ENCODE measurements at regions not wholly inside any gene's neighbourhood (a gene's known extent, or its start where the extent isn't known, plus 50 kb on each side); places are given as distances from the start of the nearest gene placed in this dataset.

DNA sequence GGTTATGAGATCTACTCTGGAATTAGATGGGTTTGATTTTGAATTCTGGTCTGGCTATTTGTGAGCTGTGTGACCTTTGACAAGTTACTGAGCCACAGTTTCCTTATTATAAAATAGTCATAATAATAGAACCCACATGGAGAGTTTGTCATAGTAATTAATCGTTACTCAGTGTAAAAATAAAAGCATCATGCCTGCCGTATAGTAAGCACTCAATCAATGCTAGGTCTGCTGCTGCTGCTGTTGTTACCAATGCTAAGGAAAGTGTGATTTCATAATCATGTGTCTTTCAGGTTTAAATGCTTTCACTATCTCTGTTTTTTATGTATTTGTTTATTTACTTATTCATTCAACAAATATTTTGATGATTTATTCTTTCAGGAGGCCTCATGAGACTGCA, 539.9 kb upstream of the SEL1L start:
- TF ChIP-seq POLR2A (IDR thresholded peaks at IDR 0.05) (no peak), EP300 (IDR thresholded peaks at IDR 0.05) (no peak)
- TF ChIP-seq, protein P1, sequence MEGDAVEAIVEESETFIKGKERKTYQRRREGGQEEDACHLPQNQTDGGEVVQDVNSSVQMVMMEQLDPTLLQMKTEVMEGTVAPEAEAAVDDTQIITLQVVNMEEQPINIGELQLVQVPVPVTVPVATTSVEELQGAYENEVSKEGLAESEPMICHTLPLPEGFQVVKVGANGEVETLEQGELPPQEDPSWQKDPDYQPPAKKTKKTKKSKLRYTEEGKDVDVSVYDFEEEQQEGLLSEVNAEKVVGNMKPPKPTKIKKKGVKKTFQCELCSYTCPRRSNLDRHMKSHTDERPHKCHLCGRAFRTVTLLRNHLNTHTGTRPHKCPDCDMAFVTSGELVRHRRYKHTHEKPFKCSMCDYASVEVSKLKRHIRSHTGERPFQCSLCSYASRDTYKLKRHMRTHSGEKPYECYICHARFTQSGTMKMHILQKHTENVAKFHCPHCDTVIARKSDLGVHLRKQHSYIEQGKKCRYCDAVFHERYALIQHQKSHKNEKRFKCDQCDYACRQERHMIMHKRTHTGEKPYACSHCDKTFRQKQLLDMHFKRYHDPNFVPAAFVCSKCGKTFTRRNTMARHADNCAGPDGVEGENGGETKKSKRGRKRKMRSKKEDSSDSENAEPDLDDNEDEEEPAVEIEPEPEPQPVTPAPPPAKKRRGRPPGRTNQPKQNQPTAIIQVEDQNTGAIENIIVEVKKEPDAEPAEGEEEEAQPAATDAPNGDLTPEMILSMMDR (IDR thresholded peaks at IDR 0.05): no peak
- intact Hi-C loops (cut with DNase I): no loop called here
- 73 to 77% (median 76%) methylated on average over 2 of the region's 2 CpGs for WGBS, 3 donors
- H3K4me1 ChIP-seq (ENCODE audit: insufficient read depth): no peaks in the 10 kb centered on the region
- no peak overlapping the region for H3K27ac ChIP-seq
- H3K27me3 ChIP-seq: no peaks in the 10 kb centered on the region
- DNase-seq: no peak
- H3K4me3 ChIP-seq: no peak overlapping the region
- no peaks in the 10 kb centered on the region for H3K36me3 ChIP-seq
- H3K9me3 ChIP-seq: no peaks in the 10 kb centered on the region

DNA sequence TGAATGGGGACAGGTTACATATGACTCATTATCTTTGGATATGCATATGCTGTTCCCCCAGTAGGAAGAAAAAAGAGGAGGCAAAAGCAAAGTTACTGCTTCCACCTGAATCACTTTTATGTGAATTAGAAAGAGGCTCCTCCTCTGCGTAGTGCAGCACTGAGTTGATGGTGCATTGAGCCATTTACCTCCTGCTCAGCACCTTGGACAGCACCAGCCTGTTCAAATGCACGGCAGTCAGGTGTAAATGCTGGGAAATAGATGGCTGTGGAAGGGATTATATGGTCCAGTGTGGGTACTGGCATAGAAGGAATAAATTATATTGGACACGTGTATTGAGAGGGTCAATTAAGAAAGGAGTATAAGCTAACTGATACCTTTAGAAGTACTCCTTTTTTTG, 541.9 kb upstream of the SEL1L start:
- Histone ChIP-seq H3K4me3 (no peak overlapping the region), H3K4me1 (ENCODE audit: insufficient read depth) (no peaks in the 10 kb centered on the region), H3K9me3 (no peaks in the 10 kb centered on the region), H3K36me3 (no peaks in the 10 kb centered on the region), H3K27ac (no peak overlapping the region), H3K27me3 (no peaks in the 10 kb centered on the region)
- TF ChIP-seq, protein P1 (IDR thresholded peaks at IDR 0.05): no peak
- TF ChIP-seq POLR2A (IDR thresholded peaks at IDR 0.05) (no peak), EP300 (IDR thresholded peaks at IDR 0.05) (no peak)
- 1 to 5% (median 3%) methylated on average over 3 of the region's 3 CpGs for WGBS, 3 donors
- intact Hi-C loops (cut with DNase I): no loop called here
- DNase-seq: peak in 3 of 5 donors; percentile 24 to 31 (median 26)

GRCh38 chr14:82079553-82079952, 545.9 kb upstream of the SEL1L start:
- H3K4me3 ChIP-seq: no peak overlapping the region
- H3K27ac ChIP-seq: no peak overlapping the region
- H3K4me1 ChIP-seq (ENCODE audit: insufficient read depth): no peaks in the 10 kb centered on the region
- TF ChIP-seq, protein P1 (IDR thresholded peaks at IDR 0.05): no peak
- TF ChIP-seq POLR2A (IDR thresholded peaks at IDR 0.05) (no peak), EP300 (IDR thresholded peaks at IDR 0.05) (no peak)
- DNase-seq: no peak
- no peaks in the 10 kb centered on the region for H3K36me3 ChIP-seq
- no peaks in the 10 kb centered on the region for H3K27me3 ChIP-seq
- WGBS, 3 donors: 91 to 92% (median 91%) methylated on average over 3 of the region's 3 CpGs
- no peaks in the 10 kb centered on the region for H3K9me3 ChIP-seq
- intact Hi-C loops (cut with DNase I): no loop called here

- Histone ChIP-seq H3K36me3 (no peaks in the 10 kb centered on the region), H3K27me3 (no peaks in the 10 kb centered on the region), H3K27ac (no peak overlapping the region), H3K4me3 (no peak overlapping the region), H3K4me1 (ENCODE audit: insufficient read depth) (no peaks in the 10 kb centered on the region), H3K9me3 (no peaks in the 10 kb centered on the region)
- no peak for DNase-seq
- TF ChIP-seq POLR2A (IDR thresholded peaks at IDR 0.05) (no peak), EP300 (IDR thresholded peaks at IDR 0.05) (no peak)
- TF ChIP-seq, protein P1 (IDR thresholded peaks at IDR 0.05): no peak
- 4 to 5% (median 4%) methylated on average over 4 of the region's 4 CpGs for WGBS, 3 donors
- intact Hi-C loops (cut with DNase I): no loop called here
These were observed 546.7 kb upstream of the SEL1L start for GRCh38 chr14:82080370-82080769.

DNA sequence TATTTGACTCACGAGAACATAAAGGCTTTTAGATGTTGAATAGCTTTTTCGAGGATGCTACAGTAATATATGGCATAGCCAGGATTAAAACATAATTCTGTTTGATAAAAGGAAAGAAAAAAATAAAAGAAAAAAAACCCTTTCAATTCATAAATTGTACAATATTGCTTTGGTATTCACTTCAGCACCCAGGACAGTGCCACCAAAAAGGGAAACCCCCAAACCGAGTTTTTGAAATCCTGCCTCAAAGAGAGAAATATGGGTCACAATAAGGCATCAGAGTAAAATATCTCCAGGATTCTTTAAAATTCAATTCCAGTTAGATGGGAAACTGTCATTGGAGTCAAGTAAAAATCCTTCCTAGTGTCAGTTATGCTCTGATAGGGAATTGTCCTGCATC, 551.2 kb upstream of the SEL1L start:
- Histone ChIP-seq H3K4me3 (no peak overlapping the region), H3K4me1 (ENCODE audit: insufficient read depth) (no peaks in the 10 kb centered on the region), H3K27me3 (no peaks in the 10 kb centered on the region), H3K27ac (no peak overlapping the region), H3K9me3 (no peaks in the 10 kb centered on the region), H3K36me3 (no peaks in the 10 kb centered on the region)
- intact Hi-C loops (cut with DNase I): no loop called here
- no peak for DNase-seq
- TF ChIP-seq EP300 (IDR thresholded peaks at IDR 0.05): no peak
- TF ChIP-seq, protein P1 (IDR thresholded peaks at IDR 0.05): no peak
- TF ChIP-seq POLR2A (IDR thresholded peaks at IDR 0.05): no peak
- 48 to 59% (median 49%) methylated on average over 3 of the region's 3 CpGs for WGBS, 3 donors

Data from ovary (tissue), 7 donors.